A549 (cell line): ENCODE measurements at regions not wholly inside any gene's neighbourhood (a gene's known extent, or its start where the extent isn't known, plus 50 kb on each side); places are given as distances from the start of the nearest gene placed in this dataset.

Experiments used
- CBX2 ChIP-seq: fragments of 200-600 bp; sonication (generic); IDR thresholded peaks from 2 replicates; pipeline ENCODE4 v1.6.1; 2016; ENCODE audit warnings: low read depth, mild to moderate bottlenecking, borderline replicate concordance
- CTCF ChIP-seq: fragments of >200 bp; sonication (Bioruptor Twin); formaldehyde crosslinking; IDR thresholded peaks from 3 replicates; pipeline ENCODE4 v1.5.1; 2016
- HOXB13 ChIP-seq: fragments of 250-450 bp; sonication (Bioruptor Pico); IDR thresholded peaks from 2 replicates; pipeline ENCODE4 v1.5.0; 2020; ENCODE audit warnings: low read depth, mild to moderate bottlenecking, moderate library complexity
- MAX ChIP-seq: IDR thresholded peaks from 2 replicates; pipeline ENCODE4 v1.6.1; 2012
- MYC ChIP-seq: IDR thresholded peaks from 2 replicates; pipeline ENCODE4 v1.6.1; 2012; ENCODE audit warnings: mild to moderate bottlenecking, inconsistent platforms, low read length, improper control_type of control experiment, borderline replicate concordance
- PBX3 ChIP-seq: IDR thresholded peaks from 2 replicates; pipeline ENCODE4 v1.6.1; 2012
- POLR2A ChIP-seq: IDR thresholded peaks from 2 replicates; pipeline ENCODE4 v1.6.1; 2012; ENCODE audit warnings: mild to moderate bottlenecking, low read length
- POLR2AphosphoS2 ChIP-seq: conservative IDR thresholded peaks from 2 replicates; pipeline ENCODE4 v1.6.1; 2012; ENCODE audit warnings: low read length, improper control_type of control experiment, inconsistent platforms
- SREBF2 ChIP-seq: fragments of 450-650 bp; IDR thresholded peaks from 2 replicates; pipeline ENCODE4 v1.6.1; 2014; ENCODE audit warnings: mild to moderate bottlenecking, moderate library complexity
- TP53 ChIP-seq: fragments of 250-450 bp; sonication (Bioruptor Pico); IDR thresholded peaks from 2 replicates; pipeline ENCODE4 v1.5.0; 2021; ENCODE audit warnings: mild to moderate bottlenecking, moderate library complexity

GRCh38 chr4:138689187-138689586 is 326.4 kb upstream of the NOCT start:
- TF ChIP-seq PBX3 (no peak), MYC (no peak), CBX2 (no peak), MAX (no peak), CTCF (no peak), POLR2AphosphoS2 (no peak), HOXB13 (no peak), SREBF2 (no peak), TP53 (CRISPR knock-in tag) (no peak), POLR2A (no peak)
